ENCODE measurements at regions not wholly inside any gene's neighbourhood (a gene's known extent, or its start where the extent isn't known, plus 50 kb on each side); places are given as distances from the start of the nearest gene placed in this dataset.

- TF ChIP-seq CTCF (IDR thresholded peaks at IDR 0.05): no peak
- TF ChIP-seq POLR2A (IDR thresholded peaks at IDR 0.05): no peak
Observed at GRCh38 chr1:222459652-222460051, 88.3 kb downstream of the HHIPL2 start.
